ENCODE measurements at regions not wholly inside any gene's neighbourhood (a gene's known extent, or its start where the extent isn't known, plus 50 kb on each side); places are given as distances from the start of the nearest gene placed in this dataset.

DNA sequence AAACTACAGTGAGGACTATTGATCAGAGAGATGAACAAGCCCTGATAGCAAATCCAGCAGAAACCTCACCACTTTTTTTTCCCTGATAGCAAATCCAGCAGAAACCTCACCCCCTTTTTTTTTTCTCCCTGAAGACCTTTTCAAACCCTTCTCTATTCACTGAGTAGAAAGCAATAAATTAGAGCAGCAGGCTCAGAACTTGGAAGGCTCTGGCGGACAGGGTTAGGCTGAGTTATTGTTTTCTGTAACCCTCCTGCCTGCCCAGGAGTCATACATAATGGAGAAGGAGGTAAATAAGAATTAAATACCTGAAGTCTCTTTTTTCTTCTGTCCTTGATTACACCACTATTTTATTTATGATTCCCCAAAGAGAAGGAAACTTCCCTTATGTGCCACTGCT, 136.3 kb upstream of the SNX2 start:
- peaks cover 0 to 2% of the 10 kb centered on the region in 2 donors for H3K27me3 ChIP-seq (ENCODE audit: control insufficient read depth in 1 of 2, insufficient read depth in 2 of 2, low read length in 1 of 2)
- no peaks in the 10 kb centered on the region for H3K4me1 ChIP-seq (ENCODE audit: control insufficient read depth in 1 of 2, insufficient read depth in 2 of 2, low read length in 2 of 2)
- H3K4me3 ChIP-seq (ENCODE audit: low read length in 2 of 2) = no peak overlapping the region
- DNase-seq = no peak
- no peaks in the 10 kb centered on the region for H3K36me3 ChIP-seq (ENCODE audit: control insufficient read depth in 1 of 2, insufficient read depth in 2 of 2, low read length in 1 of 2)
- 92 to 100% methylated on average over 1 of the region's 1 CpG for WGBS, 2 donors
- no peak for ATAC-seq (ENCODE audit: low FRiP score)
- intact Hi-C loops (cut with DNase I) = no loop called here
- H3K9me3 ChIP-seq (ENCODE audit: control insufficient read depth, low read length) = peaks cover 1% of the 10 kb centered on the region
- H3K27ac ChIP-seq (ENCODE audit: low read depth in 1 of 2, low read length in 2 of 2) = no peak overlapping the region

DNA sequence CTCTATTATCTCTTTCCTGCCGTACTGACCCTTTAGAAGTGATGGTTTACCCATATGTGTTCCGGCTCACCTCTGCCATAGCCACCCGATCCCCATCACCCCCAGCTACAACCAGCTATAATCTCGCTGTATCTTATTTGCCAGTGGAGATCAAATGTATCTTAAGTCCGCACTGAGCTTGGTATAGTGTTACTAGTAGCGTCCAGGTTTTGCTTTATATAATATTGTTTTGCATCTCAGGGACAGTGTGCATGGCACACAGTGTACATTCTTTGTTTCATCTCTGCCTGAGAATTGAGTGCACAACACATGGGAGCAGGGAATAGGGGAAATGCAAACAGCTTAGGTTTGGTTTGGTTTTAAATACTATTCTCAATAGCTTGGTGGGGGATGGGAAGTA, 135.8 kb upstream of the SNX2 start:
- peaks cover 1% of the 10 kb centered on the region for H3K9me3 ChIP-seq (ENCODE audit: control insufficient read depth, low read length)
- intact Hi-C loops (cut with DNase I) = no loop called here
- WGBS, 2 donors = 82 to 84% methylated on average over 6 of the region's 6 CpGs

DNA sequence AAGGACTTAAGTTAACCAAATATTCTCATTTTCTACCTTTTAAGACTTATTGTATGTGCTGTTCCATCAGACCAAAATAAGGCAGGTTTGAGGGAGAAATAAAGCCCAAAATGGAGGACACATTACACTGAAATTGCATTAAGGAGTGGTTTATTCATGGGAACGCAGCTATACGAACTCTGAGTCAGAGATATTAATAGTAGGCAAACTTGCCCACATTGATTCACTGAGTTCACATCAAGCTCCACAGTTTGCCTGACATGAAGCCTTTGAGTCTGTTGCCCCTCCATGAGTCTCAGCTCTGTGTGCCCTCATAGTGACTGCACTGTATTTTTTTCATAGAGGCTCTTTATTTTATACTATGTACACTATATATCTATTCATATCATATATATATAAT, 135.0 kb upstream of the SNX2 start:
- no peaks in the 10 kb centered on the region for H3K4me1 ChIP-seq (ENCODE audit: control insufficient read depth in 1 of 2, insufficient read depth in 2 of 2, low read length in 2 of 2)
- no peak for ATAC-seq (ENCODE audit: low FRiP score)
- peaks cover 1% of the 10 kb centered on the region for H3K9me3 ChIP-seq (ENCODE audit: control insufficient read depth, low read length)
- 43 to 46% methylated on average over 2 of the region's 2 CpGs for WGBS, 2 donors
- intact Hi-C loops (cut with DNase I) = no loop called here
- H3K4me3 ChIP-seq (ENCODE audit: low read length in 2 of 2) = no peak overlapping the region
- H3K36me3 ChIP-seq (ENCODE audit: control insufficient read depth in 1 of 2, insufficient read depth in 2 of 2, low read length in 1 of 2) = no peaks in the 10 kb centered on the region
- H3K27me3 ChIP-seq (ENCODE audit: control insufficient read depth in 1 of 2, insufficient read depth in 2 of 2, low read length in 1 of 2) = peaks cover 0 to 2% of the 10 kb centered on the region in 2 donors
- DNase-seq = no peak
- no peak overlapping the region for H3K27ac ChIP-seq (ENCODE audit: low read depth in 1 of 2, low read length in 2 of 2)

More for the DNA sequence above, 135.8 kb upstream of the SNX2 start:
- Histone ChIP-seq H3K27ac (ENCODE audit: low read depth in 1 of 2, low read length in 2 of 2) (no peak overlapping the region), H3K4me3 (ENCODE audit: low read length in 2 of 2) (no peak overlapping the region), H3K36me3 (ENCODE audit: control insufficient read depth in 1 of 2, insufficient read depth in 2 of 2, low read length in 1 of 2) (no peaks in the 10 kb centered on the region), H3K27me3 (ENCODE audit: control insufficient read depth in 1 of 2, insufficient read depth in 2 of 2, low read length in 1 of 2) (peaks cover 0 to 2% of the 10 kb centered on the region in 2 donors), H3K4me1 (ENCODE audit: control insufficient read depth in 1 of 2, insufficient read depth in 2 of 2, low read length in 2 of 2) (no peaks in the 10 kb centered on the region)
- ATAC-seq (ENCODE audit: low FRiP score) (no peak), DNase-seq (no peak)

DNA sequence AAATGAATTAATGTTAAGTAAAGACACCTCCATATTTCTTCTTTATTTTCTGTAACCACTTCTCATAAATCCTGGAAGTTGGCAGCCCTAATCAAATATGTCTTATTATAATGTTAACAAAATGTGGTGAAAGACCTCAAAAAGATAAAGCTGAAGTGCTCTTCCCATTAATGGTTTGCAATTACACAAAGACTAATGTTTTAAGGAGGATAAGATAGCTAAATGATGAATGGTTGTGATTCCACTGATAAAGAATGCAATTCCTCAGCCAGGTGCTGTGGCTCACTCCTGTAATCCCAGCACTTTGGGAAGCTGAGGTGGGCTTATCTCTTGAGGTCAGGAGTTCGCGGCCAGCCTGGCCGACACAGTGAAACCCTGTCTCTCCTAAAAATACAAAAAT, 125.8 kb upstream of the SNX2 start:
- Histone ChIP-seq H3K27ac (ENCODE audit: low read depth in 1 of 2, low read length in 2 of 2) (no peak overlapping the region), H3K4me3 (ENCODE audit: low read length in 2 of 2) (no peak overlapping the region), H3K27me3 (ENCODE audit: control insufficient read depth in 1 of 2, insufficient read depth in 2 of 2, low read length in 1 of 2) (no peaks in the 10 kb centered on the region), H3K36me3 (ENCODE audit: control insufficient read depth in 1 of 2, insufficient read depth in 2 of 2, low read length in 1 of 2) (no peaks in the 10 kb centered on the region), H3K4me1 (ENCODE audit: control insufficient read depth in 1 of 2, insufficient read depth in 2 of 2, low read length in 2 of 2) (no peaks in the 10 kb centered on the region), H3K9me3 (ENCODE audit: control insufficient read depth, low read length) (no peaks in the 10 kb centered on the region)
- intact Hi-C loops (cut with DNase I) = no loop called here
- WGBS, 2 donors = 74 to 75% methylated on average over 3 of the region's 3 CpGs
- DNase-seq = no peak
- ATAC-seq (ENCODE audit: low FRiP score) = no peak

DNA sequence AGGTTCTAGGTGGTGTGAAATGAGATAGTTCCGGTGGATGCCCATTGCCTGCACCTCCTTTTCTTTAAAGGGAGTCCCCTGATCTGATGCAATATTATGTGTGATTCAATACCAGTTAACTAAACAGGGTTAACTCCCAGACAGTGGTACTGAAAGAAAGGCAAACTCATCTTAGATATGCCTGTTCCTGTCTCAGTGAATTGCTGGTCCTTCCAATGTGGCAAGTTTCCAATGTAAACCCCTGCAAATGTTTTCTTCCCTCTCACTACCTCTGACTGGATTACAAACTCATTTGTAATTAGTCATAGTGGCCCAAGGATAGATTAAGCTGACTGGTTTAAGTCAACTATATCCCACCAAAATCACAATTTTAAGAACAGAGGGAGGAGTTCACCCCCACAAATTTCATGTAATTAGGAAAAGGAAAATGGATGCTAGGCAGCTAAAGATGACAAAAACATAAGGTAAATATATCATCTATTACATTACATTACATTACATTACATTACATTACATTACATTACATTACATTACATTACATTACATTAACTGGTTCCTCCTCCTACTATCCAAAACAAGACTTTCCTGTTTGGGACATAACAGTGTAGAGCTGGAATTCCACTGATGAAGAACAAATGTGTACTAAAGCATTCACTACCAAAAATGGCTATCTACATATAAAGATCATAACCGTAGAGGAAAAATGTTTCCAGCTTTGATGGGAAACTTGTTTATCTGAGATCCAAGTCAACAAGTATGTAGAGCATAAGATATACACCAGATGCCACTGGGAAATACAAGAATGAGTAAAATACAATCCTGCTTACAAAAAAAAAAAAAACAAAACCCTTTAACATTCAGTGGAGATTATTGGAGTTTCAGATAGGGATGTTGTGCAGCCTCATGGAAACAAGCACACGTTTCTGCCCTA, 121.5 kb upstream of the SNX2 start:
- H3K27ac ChIP-seq (ENCODE audit: low read depth in 1 of 2, low read length in 2 of 2) = no peak overlapping the region
- H3K9me3 ChIP-seq (ENCODE audit: control insufficient read depth, low read length) = no peaks in the 10 kb centered on the region
- 56 to 58% methylated on average over 3 of the region's 3 CpGs for WGBS, 2 donors
- H3K27me3 ChIP-seq (ENCODE audit: control insufficient read depth in 1 of 2, insufficient read depth in 2 of 2, low read length in 1 of 2) = no peaks in the 10 kb centered on the region
- H3K4me1 ChIP-seq (ENCODE audit: control insufficient read depth in 1 of 2, insufficient read depth in 2 of 2, low read length in 2 of 2) = no peaks in the 10 kb centered on the region
- no peak overlapping the region for H3K4me3 ChIP-seq (ENCODE audit: low read length in 2 of 2)
- no peaks in the 10 kb centered on the region for H3K36me3 ChIP-seq (ENCODE audit: control insufficient read depth in 1 of 2, insufficient read depth in 2 of 2, low read length in 1 of 2)
- ATAC-seq (ENCODE audit: low FRiP score) = no peak
- no peak for DNase-seq
- intact Hi-C loops (cut with DNase I) = no loop called here

DNA sequence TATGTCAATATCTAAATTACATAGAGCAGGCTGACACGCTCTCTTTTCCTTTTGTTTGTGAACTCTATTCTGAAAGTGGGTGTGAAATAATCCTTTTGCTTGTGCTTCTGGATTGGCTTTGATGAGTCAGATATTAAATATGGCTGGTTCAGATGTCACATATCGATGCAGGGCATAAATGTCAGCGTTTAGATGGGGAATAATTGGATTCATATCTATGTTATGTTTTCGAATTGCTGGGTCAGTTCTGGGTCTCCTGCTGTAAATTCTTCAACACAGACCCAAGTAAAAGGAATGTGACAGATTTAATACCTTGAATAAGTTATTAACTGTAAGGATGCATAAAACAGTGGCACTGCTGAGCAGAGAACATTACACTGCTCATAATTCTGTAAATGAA, 118.7 kb upstream of the SNX2 start:
- Histone ChIP-seq H3K9me3 (ENCODE audit: control insufficient read depth, low read length) (no peaks in the 10 kb centered on the region), H3K27ac (ENCODE audit: low read depth in 1 of 2, low read length in 2 of 2) (no peak overlapping the region), H3K4me3 (ENCODE audit: low read length in 2 of 2) (no peak overlapping the region), H3K27me3 (ENCODE audit: control insufficient read depth in 1 of 2, insufficient read depth in 2 of 2, low read length in 1 of 2) (no peaks in the 10 kb centered on the region), H3K4me1 (ENCODE audit: control insufficient read depth in 1 of 2, insufficient read depth in 2 of 2, low read length in 2 of 2) (no peaks in the 10 kb centered on the region), H3K36me3 (ENCODE audit: control insufficient read depth in 1 of 2, insufficient read depth in 2 of 2, low read length in 1 of 2) (no peaks in the 10 kb centered on the region)
- ATAC-seq (ENCODE audit: low FRiP score) (no peak), DNase-seq (no peak)
- WGBS, 2 donors = 57 to 59% methylated on average over 4 of the region's 4 CpGs
- intact Hi-C loops (cut with DNase I) = no loop called here

DNA sequence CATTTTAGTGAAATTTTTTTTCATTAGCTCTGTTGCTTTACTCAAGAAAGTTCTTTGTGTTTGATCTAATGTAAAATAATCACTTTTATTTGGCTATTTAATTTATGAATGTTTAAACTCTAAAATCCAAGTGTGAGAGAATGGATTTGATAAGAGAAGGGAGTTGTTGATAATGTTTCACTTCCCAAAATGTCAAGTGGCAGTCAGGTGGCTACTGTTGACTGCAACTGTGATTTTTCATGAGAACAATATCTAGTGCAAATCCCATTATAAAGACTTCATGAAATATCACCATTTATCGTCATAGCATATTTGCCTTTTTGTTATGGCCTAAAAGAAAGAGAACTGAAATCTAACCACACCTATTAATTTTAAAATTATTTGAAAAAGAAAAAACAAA, 118.3 kb upstream of the SNX2 start:
- Histone ChIP-seq H3K27me3 (ENCODE audit: control insufficient read depth in 1 of 2, insufficient read depth in 2 of 2, low read length in 1 of 2) (no peaks in the 10 kb centered on the region), H3K27ac (ENCODE audit: low read depth in 1 of 2, low read length in 2 of 2) (no peak overlapping the region), H3K9me3 (ENCODE audit: control insufficient read depth, low read length) (no peaks in the 10 kb centered on the region), H3K4me3 (ENCODE audit: low read length in 2 of 2) (no peak overlapping the region), H3K36me3 (ENCODE audit: control insufficient read depth in 1 of 2, insufficient read depth in 2 of 2, low read length in 1 of 2) (no peaks in the 10 kb centered on the region), H3K4me1 (ENCODE audit: control insufficient read depth in 1 of 2, insufficient read depth in 2 of 2, low read length in 2 of 2) (no peaks in the 10 kb centered on the region)
- ATAC-seq (ENCODE audit: low FRiP score) = no peak
- WGBS, 2 donors = 97 to 100% methylated on average over 1 of the region's 1 CpG
- DNase-seq = no peak
- intact Hi-C loops (cut with DNase I) = no loop called here

DNA sequence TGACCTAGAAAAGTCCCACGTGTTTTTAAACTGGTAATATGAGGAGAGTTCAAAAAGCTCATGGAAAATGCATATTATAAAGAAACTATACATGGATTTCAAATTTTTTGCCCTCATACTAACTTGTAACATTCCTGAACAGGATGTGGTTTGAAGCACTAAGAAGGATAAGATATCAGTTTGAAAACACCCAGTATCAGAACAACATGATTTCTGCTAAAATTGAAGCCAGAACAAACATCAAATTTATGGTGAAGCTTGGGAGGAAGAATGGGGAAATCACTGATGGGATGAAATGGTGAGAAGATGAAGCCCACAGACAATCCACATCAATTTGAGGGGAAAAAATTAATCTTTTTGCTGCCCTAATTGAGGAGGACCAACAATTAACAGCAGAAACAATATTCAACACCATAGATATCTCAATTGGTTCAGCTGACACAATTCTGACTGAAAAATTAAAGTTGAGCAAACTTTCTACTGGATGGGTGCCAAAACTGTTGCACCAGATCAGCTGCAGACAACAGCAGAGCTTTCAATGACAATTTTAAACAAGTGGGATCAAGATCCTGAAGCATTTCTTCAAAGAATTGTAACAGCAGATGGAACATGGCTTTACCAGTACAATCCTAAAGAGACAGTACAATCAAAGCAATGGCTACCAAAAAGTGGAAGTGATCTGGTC, 113.2 kb upstream of the SNX2 start:
- DNase-seq = no peak
- ATAC-seq (ENCODE audit: low FRiP score) = no peak
- Histone ChIP-seq H3K9me3 (ENCODE audit: control insufficient read depth, low read length) (no peaks in the 10 kb centered on the region), H3K27ac (ENCODE audit: low read depth in 1 of 2, low read length in 2 of 2) (no peak overlapping the region), H3K36me3 (ENCODE audit: control insufficient read depth in 1 of 2, insufficient read depth in 2 of 2, low read length in 1 of 2) (no peaks in the 10 kb centered on the region), H3K4me3 (ENCODE audit: low read length in 2 of 2) (no peak overlapping the region), H3K27me3 (ENCODE audit: control insufficient read depth in 1 of 2, insufficient read depth in 2 of 2, low read length in 1 of 2) (no peaks in the 10 kb centered on the region), H3K4me1 (ENCODE audit: control insufficient read depth in 1 of 2, insufficient read depth in 2 of 2, low read length in 2 of 2) (no peaks in the 10 kb centered on the region)
- intact Hi-C loops (cut with DNase I) = no loop called here
- 45 to 47% methylated on average over 1 of the region's 1 CpG for WGBS, 2 donors

DNA sequence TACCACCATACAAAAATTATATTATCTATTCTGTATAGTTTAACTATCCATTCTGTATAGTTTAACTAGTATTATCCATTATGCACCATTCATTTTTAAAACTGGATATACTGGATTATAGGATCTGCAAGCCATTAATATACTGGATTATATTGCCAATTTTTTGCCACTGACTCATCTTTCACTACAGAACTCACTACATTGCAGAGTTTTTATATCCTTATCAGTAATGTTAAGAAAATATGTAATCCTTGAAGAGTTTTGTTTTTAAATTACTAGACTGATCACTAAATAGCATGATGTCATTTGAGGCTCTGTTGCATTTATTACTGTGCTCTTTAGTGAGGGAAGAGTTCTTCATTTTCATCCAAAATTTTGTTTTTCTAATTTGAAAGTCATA, 109.8 kb upstream of the SNX2 start:
- Histone ChIP-seq H3K36me3 (ENCODE audit: control insufficient read depth in 1 of 2, insufficient read depth in 2 of 2, low read length in 1 of 2) (no peaks in the 10 kb centered on the region), H3K9me3 (ENCODE audit: control insufficient read depth, low read length) (no peaks in the 10 kb centered on the region), H3K27me3 (ENCODE audit: control insufficient read depth in 1 of 2, insufficient read depth in 2 of 2, low read length in 1 of 2) (no peaks in the 10 kb centered on the region), H3K4me1 (ENCODE audit: control insufficient read depth in 1 of 2, insufficient read depth in 2 of 2, low read length in 2 of 2) (peaks cover 0 to 5% of the 10 kb centered on the region in 2 donors), H3K27ac (ENCODE audit: low read depth in 1 of 2, low read length in 2 of 2) (no peak overlapping the region), H3K4me3 (ENCODE audit: low read length in 2 of 2) (no peak overlapping the region)
- intact Hi-C loops (cut with DNase I) = no loop called here
- ATAC-seq (ENCODE audit: low FRiP score) (no peak), DNase-seq (no peak)

Measured in aorta (tissue), 5 donors.